Tibial artery (tissue), 4 donors: ENCODE measurements at regions not wholly inside any gene's neighbourhood (a gene's known extent, or its start where the extent isn't known, plus 50 kb on each side); places are given as distances from the start of the nearest gene placed in this dataset.
"Not testable (repeated sequence)": the region's sequence is repeated elsewhere in the genome, so short reads cannot be mapped to it uniquely, and the experiment has no call there.

ENCODE experiments used
- DNase-seq, 2 donors: peaks; one replicate each; pipeline ENCODE4 v3.0.0-alpha.2; 2019
- H3K27ac ChIP-seq, 2 donors: fragments of 200-600 bp; sonication (generic) in 1 of 2; 1 replicate in 1 of 2; 2 replicates in 1 of 2; pipeline ENCODE4 v1.5.1; 2018 to 2019; ENCODE audit warnings: mild to moderate bottlenecking in 1 of 2
- H3K27me3 ChIP-seq, 2 donors: fragments of 200-600 bp; sonication (generic) in 1 of 2; one replicate each; pipeline versions ENCODE4 v1.5.1 to v1.6.0; 2016 to 2019
- H3K36me3 ChIP-seq, 3 donors: fragments of 200-600 bp; sonication (generic) in 2 of 3; one replicate each; pipeline ENCODE4 v1.5.1; 2016 to 2019; ENCODE audit warnings: mild to moderate bottlenecking in 2 of 3
- H3K4me1 ChIP-seq, 4 donors: fragments of 200-600 bp; sonication (generic) in 2 of 4; 1 replicate in 3 of 4; 2 replicates in 1 of 4; pipeline ENCODE4 v1.5.1; 2016 to 2019
- H3K4me3 ChIP-seq, 2 donors: fragments of 200-600 bp; sonication (generic) in 1 of 2; 1 replicate in 1 of 2; 2 replicates in 1 of 2; pipeline ENCODE4 v1.5.1; 2018 to 2019; ENCODE audit warnings: mild to moderate bottlenecking in 2 of 2
- H3K9me3 ChIP-seq, 3 donors: fragments of 200-600 bp; sonication (generic) in 1 of 3; one replicate each; pipeline ENCODE4 v1.5.1; 2016 to 2019
- CTCF ChIP-seq, 2 experiments: fragments of 200-600 bp in 1 of 2; fragments of 450-650 bp in 1 of 2; IDR thresholded peaks; one replicate each; pipeline ENCODE4 v1.5.1; 2017 to 2019; ENCODE audit warnings: antibody characterized with exemption in 2 of 2, mild to moderate bottlenecking in 1 of 2, moderate library complexity in 1 of 2
- intact Hi-C: fragments of 100-400 bp; cut with DNase I; formaldehyde crosslinking; loops from one replicate; pipeline ENCODE4 v1.15.0; 2023; ENCODE audit warnings: low total_unique reads

GRCh38 chr4:164251257-164251656 lies 502.7 kb upstream of the SMIM31 start:
- H3K9me3 ChIP-seq = no peaks in the 10 kb centered on the region
- no peaks in the 10 kb centered on the region for H3K27me3 ChIP-seq
- no peaks in the 10 kb centered on the region for H3K4me1 ChIP-seq
- no peak for TF ChIP-seq CTCF (IDR thresholded peaks at IDR 0.05)
- H3K36me3 ChIP-seq = no peaks in the 10 kb centered on the region
- no peak for DNase-seq
- H3K27ac ChIP-seq = no peak overlapping the region
- H3K4me3 ChIP-seq = no peak overlapping the region
- intact Hi-C loops = no loop called here

GRCh38 chr4:164252286-164252685 lies 501.6 kb upstream of the SMIM31 start:
- no peak for TF ChIP-seq CTCF (IDR thresholded peaks at IDR 0.05)
- intact Hi-C loops = no loop called here
- Histone ChIP-seq H3K36me3 (no peaks in the 10 kb centered on the region), H3K9me3 (no peaks in the 10 kb centered on the region), H3K4me1 (no peaks in the 10 kb centered on the region), H3K27ac (no peak overlapping the region), H3K4me3 (no peak overlapping the region), H3K27me3 (no peaks in the 10 kb centered on the region)
- DNase-seq = no peak

GRCh38 chr4:164261831-164262230 lies 492.1 kb upstream of the SMIM31 start:
- no peaks in the 10 kb centered on the region for H3K36me3 ChIP-seq
- DNase-seq = no peak
- intact Hi-C loops = no loop called here
- H3K4me1 ChIP-seq = no peaks in the 10 kb centered on the region
- H3K27me3 ChIP-seq = no peaks in the 10 kb centered on the region
- no peak for TF ChIP-seq CTCF (IDR thresholded peaks at IDR 0.05)
- H3K4me3 ChIP-seq = no peak overlapping the region
- no peak overlapping the region for H3K27ac ChIP-seq
- no peaks in the 10 kb centered on the region for H3K9me3 ChIP-seq

- H3K4me1 ChIP-seq, intact Hi-C loops, H3K27ac ChIP-seq, H3K4me3 ChIP-seq, DNase-seq, H3K36me3 ChIP-seq, H3K27me3 ChIP-seq, H3K9me3 ChIP-seq: not testable (repeated sequence)
These were observed 491.4 kb upstream of the SMIM31 start for GRCh38 chr4:164262508-164262907.

GRCh38 chr4:164277414-164277813 lies 476.5 kb upstream of the SMIM31 start:
- H3K36me3 ChIP-seq, H3K9me3 ChIP-seq, H3K4me3 ChIP-seq, H3K27me3 ChIP-seq, H3K27ac ChIP-seq, H3K4me1 ChIP-seq, intact Hi-C loops, DNase-seq: not testable (repeated sequence)

GRCh38 chr4:164287173-164287572 lies 466.8 kb upstream of the SMIM31 start:
- intact Hi-C loops = no loop called here
- no peaks in the 10 kb centered on the region for H3K27me3 ChIP-seq
- no peak for DNase-seq
- H3K4me1 ChIP-seq = no peaks in the 10 kb centered on the region
- no peak for TF ChIP-seq CTCF (IDR thresholded peaks at IDR 0.05)
- no peak overlapping the region for H3K4me3 ChIP-seq
- no peaks in the 10 kb centered on the region for H3K9me3 ChIP-seq
- H3K36me3 ChIP-seq = no peaks in the 10 kb centered on the region
- no peak overlapping the region for H3K27ac ChIP-seq

- intact Hi-C loops = no loop called here
- Histone ChIP-seq H3K4me1 (no peaks in the 10 kb centered on the region), H3K9me3 (no peaks in the 10 kb centered on the region), H3K27me3 (no peaks in the 10 kb centered on the region), H3K27ac (no peak overlapping the region), H3K4me3 (no peak overlapping the region), H3K36me3 (no peaks in the 10 kb centered on the region)
- DNase-seq = no peak
- TF ChIP-seq CTCF (IDR thresholded peaks at IDR 0.05) = no peak
These were observed 465.4 kb upstream of the SMIM31 start for GRCh38 chr4:164288578-164288977.
